Ascending aorta (tissue), 2 donors: ENCODE measurements at regions not wholly inside any gene's neighbourhood (a gene's known extent, or its start where the extent isn't known, plus 50 kb on each side); places are given as distances from the start of the nearest gene placed in this dataset.

Experiments
- DNase-seq, 2 donors: peaks; one replicate each; pipeline ENCODE4 v3.0.0-alpha.2; 2019; ENCODE audit warnings: low spot score in 2 of 2
- H3K27ac ChIP-seq, 2 donors: fragments of 200-600 bp; sonication (generic); one replicate each; pipeline ENCODE4 v1.5.1; 2016 to 2017; ENCODE audit warnings: mild to moderate bottlenecking in 1 of 2
- H3K27me3 ChIP-seq: fragments of 200-600 bp; sonication (generic); one replicate; pipeline ENCODE4 v1.5.1; 2017
- H3K36me3 ChIP-seq, 2 donors: fragments of 200-600 bp; sonication (generic); one replicate each; pipeline ENCODE4 v1.5.1; 2016
- H3K4me1 ChIP-seq, 2 donors: fragments of 200-600 bp; sonication (generic); one replicate each; pipeline ENCODE4 v1.5.1; 2016 to 2017; ENCODE audit warnings: mild to moderate bottlenecking in 1 of 2
- H3K4me3 ChIP-seq, 2 donors: fragments of 200-600 bp; sonication (generic); one replicate each; pipeline ENCODE4 v1.5.1; 2016 to 2017; ENCODE audit warnings: mild to moderate bottlenecking in 1 of 2
- H3K9me3 ChIP-seq, 2 donors: fragments of 200-600 bp; sonication (generic); one replicate each; pipeline ENCODE4 v1.5.1; 2016
- CTCF ChIP-seq, 3 experiments: fragments of 200-600 bp in 2 of 3; fragments of 450-650 bp in 1 of 3; sonication (generic) in 2 of 3; IDR thresholded peaks; one replicate each; pipeline ENCODE4 v1.5.1; 2016 to 2019; ENCODE audit warnings: antibody characterized with exemption in 3 of 3, mild to moderate bottlenecking in 1 of 3, moderate library complexity in 1 of 3
- intact Hi-C: fragments of 100-400 bp; cut with DNase I; formaldehyde crosslinking; loops from one replicate; pipeline ENCODE4 v1.15.1; 2023

DNA sequence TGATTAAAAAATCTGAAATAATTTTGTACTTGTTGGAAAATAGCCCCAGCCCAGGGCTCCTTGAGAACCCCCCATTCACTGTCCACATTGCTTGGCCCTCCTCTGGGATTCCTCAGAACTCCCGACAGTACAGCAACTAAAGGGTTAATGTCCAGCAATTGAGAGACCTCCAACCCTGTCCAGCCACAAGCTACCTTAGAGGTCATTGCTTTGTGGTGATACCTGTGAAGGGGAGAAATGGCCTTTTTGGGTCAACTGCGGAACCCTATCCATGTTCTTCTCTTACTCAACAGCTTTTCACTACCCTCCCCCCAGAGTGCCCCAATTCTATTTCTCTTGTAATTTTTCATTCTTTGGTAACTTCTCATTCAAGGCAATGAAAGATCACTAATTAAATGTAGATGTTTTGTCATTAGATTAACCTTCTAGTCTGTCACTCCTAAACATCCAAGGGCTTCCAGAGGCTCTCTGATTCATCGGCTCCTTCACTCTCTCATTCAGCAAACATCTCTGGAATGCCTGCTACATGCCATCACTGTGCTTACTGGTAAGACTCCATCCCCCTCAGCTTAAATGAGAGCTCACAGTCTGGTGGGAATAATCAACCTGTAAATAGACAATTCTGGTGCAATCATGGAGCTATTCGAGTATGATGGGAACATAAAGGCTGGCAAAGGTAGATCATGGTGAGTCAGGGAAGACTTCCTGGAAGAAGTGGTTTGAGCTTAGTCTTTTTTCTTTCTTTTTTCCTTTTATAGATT, 241.4 kb upstream of the PGRMC2 start:
- no peaks in the 10 kb centered on the region for H3K36me3 ChIP-seq
- H3K27ac ChIP-seq, result peak overlapping the region; percentile 82 to 83
- no peaks in the 10 kb centered on the region for H3K27me3 ChIP-seq
- intact Hi-C loops, result loop anchor here (1.0 to 5.0 kb wide), 3 partner anchors 12 to 128 kb away; no protein-coding TSS in a partner anchor
- no peaks in the 10 kb centered on the region for H3K9me3 ChIP-seq
- TF ChIP-seq CTCF (IDR thresholded peaks at IDR 0.05), result no peak
- DNase-seq, result peak; percentile 34 to 87
- peaks cover 8 to 35% of the 10 kb centered on the region in 2 donors for H3K4me1 ChIP-seq
- H3K4me3 ChIP-seq, result no peak overlapping the region

- peak overlapping the region; percentile 82 to 83 for H3K27ac ChIP-seq
- no peaks in the 10 kb centered on the region for H3K27me3 ChIP-seq
- DNase-seq, result no peak
- H3K4me3 ChIP-seq, result no peak overlapping the region
- no peaks in the 10 kb centered on the region for H3K9me3 ChIP-seq
- H3K36me3 ChIP-seq, result no peaks in the 10 kb centered on the region
- peaks cover 10 to 40% of the 10 kb centered on the region in 2 donors for H3K4me1 ChIP-seq
- intact Hi-C loops, result loop anchor here (2.0 to 5.0 kb wide), 2 partner anchors 25 to 129 kb away; no protein-coding TSS in a partner anchor
- TF ChIP-seq CTCF (IDR thresholded peaks at IDR 0.05), result no peak
Measured at GRCh38 chr4:128527946-128528576, 240.4 kb upstream of the PGRMC2 start.

- Histone ChIP-seq H3K4me3 (no peak overlapping the region), H3K9me3 (no peaks in the 10 kb centered on the region), H3K4me1 (peaks cover 10 to 43% of the 10 kb centered on the region in 2 donors), H3K27me3 (no peaks in the 10 kb centered on the region), H3K36me3 (no peaks in the 10 kb centered on the region), H3K27ac (peak overlapping the region; percentile 83 to 84)
- DNase-seq, result no peak
- TF ChIP-seq CTCF (IDR thresholded peaks at IDR 0.05), result no peak
- intact Hi-C loops, result loop anchor here (5.0 kb wide), 1 partner anchor 130 kb away; no protein-coding TSS in a partner anchor
Measured at GRCh38 chr4:128527351-128527750, 239.7 kb upstream of the PGRMC2 start.

DNA sequence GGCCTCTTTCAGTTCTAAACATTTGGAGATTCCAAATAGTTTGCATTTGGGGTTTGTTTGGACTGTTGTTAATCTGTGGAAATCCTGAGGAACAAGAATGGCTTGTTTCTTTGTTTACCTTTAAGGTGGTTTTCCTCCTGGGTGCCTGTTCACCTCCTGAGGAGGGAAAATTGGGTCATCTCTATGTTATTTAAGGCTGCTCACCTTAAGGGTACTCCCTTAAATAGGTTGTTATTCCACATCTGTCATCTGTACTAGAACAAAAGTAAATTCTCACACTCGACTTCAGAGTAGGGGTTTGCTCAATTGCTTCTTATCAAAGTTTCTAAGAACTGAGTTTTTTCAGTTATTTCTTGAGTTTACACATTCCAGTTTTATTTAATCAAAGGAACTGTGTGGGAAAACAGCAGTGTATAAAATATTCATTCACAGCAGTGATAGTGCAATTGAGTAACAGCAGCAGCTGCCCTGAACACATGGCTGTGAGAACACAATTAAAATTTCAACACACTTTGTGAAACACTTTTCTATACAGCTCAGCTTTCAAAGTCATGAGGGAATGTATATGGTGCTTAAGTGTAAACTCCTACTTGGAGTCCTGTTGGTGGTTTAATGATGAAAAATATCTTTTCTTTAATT, 238.5 kb upstream of the PGRMC2 start:
- H3K27me3 ChIP-seq, result no peaks in the 10 kb centered on the region
- H3K4me3 ChIP-seq, result no peak overlapping the region
- TF ChIP-seq CTCF (IDR thresholded peaks at IDR 0.05), result no peak
- H3K4me1 ChIP-seq, result peaks cover 15 to 52% of the 10 kb centered on the region in 2 donors
- H3K27ac ChIP-seq, result peak overlapping the region; percentile 84 to 91
- no peaks in the 10 kb centered on the region for H3K36me3 ChIP-seq
- intact Hi-C loops, result loop anchor here (5.0 kb wide), 1 partner anchor 131 kb away; no protein-coding TSS in a partner anchor
- DNase-seq, result no peak
- H3K9me3 ChIP-seq, result no peaks in the 10 kb centered on the region

GRCh38 chr4:128525387-128525786, 237.8 kb upstream of the PGRMC2 start:
- peaks cover 16 to 58% of the 10 kb centered on the region in 2 donors for H3K4me1 ChIP-seq
- H3K27me3 ChIP-seq, result no peaks in the 10 kb centered on the region
- peak overlapping the region; percentile 89 to 91 for H3K27ac ChIP-seq
- intact Hi-C loops, result loop anchor here (5.0 kb wide), 1 partner anchor 132 kb away; no protein-coding TSS in a partner anchor
- H3K4me3 ChIP-seq, result no peak overlapping the region
- no peaks in the 10 kb centered on the region for H3K36me3 ChIP-seq
- DNase-seq, result no peak
- TF ChIP-seq CTCF (IDR thresholded peaks at IDR 0.05), result no peak
- H3K9me3 ChIP-seq, result no peaks in the 10 kb centered on the region
